SK-N-SH (cell line): ENCODE measurements at regions not wholly inside any gene's neighbourhood (a gene's known extent, or its start where the extent isn't known, plus 50 kb on each side); places are given as distances from the start of the nearest gene placed in this dataset.

Source experiments
- CTCF ChIA-PET: fragments of 300-600, 350-600 bp; formaldehyde crosslinking; extraction: SDS; loops from one replicate; lab custom pipeline; 2021; lab: Yijun Ruan, JAX
- POLR2A ChIA-PET: fragments of 350-600 bp; sonication (Branson Sonifier 250); formaldehyde crosslinking; extraction: SDS; loops from one replicate; lab custom pipeline; 2020; ENCODE audit warnings: antibody characterized with exemption, inconsistent platforms; lab: Yijun Ruan, JAX
- DNase-seq: peaks from one replicate; pipeline ENCODE4 v3.0.0; 2012
- H2AFZ ChIP-seq: fragments of 200-600 bp; sonication (generic); 2 replicates; pipeline ENCODE4 v1.8.1; 2016; ENCODE audit warnings: antibody characterized with exemption, mild to moderate bottlenecking, low read depth
- H3F3A ChIP-seq: fragments of 200-600 bp; sonication (generic); replicated peaks from 2 replicates; pipeline ENCODE3; 2016; ENCODE audit warnings: antibody characterized with exemption, mild to moderate bottlenecking; ENCODE audit not compliant: insufficient read depth
- H3K27ac ChIP-seq, 2 experiments: fragments of 200-500 bp in 1 of 2; fragments of 200-600 bp in 1 of 2; sonication (Bioruptor generic) in 1 of 2; sonication (generic), shearing (Covaris generic) in 1 of 2; 2 replicates each; pipeline versions ENCODE4 v1.5.1 to v1.6.1; 2014 to 2016; ENCODE audit warnings: low read depth in 2 of 2, inconsistent platforms in 1 of 2, low read length in 1 of 2, mild to moderate bottlenecking in 1 of 2, mixed read lengths in 1 of 2
- H3K27me3 ChIP-seq: fragments of 200-600 bp; sonication (generic), shearing (Covaris generic); 2 replicates; pipeline ENCODE4 v1.6.1; 2016; ENCODE audit warnings: mixed run types; ENCODE audit not compliant: insufficient read depth
- H3K36me3 ChIP-seq, 2 experiments: fragments of 200-500 bp in 1 of 2; fragments of 200-600 bp in 1 of 2; sonication (Bioruptor generic) in 1 of 2; sonication (generic) in 1 of 2; replicated peaks in 1 of 2; 2 replicates each; pipeline versions ENCODE3 to v1.5.1; 2014 to 2016; ENCODE audit warnings: low read length in 1 of 2, mild to moderate bottlenecking in 1 of 2; ENCODE audit not compliant: insufficient read depth in 2 of 2, control insufficient read depth in 1 of 2
- H3K4me1 ChIP-seq, 2 experiments: fragments of 200-500 bp in 1 of 2; fragments of 200-600 bp in 1 of 2; sonication (Bioruptor generic) in 1 of 2; sonication (generic), shearing (Covaris generic) in 1 of 2; 2 replicates each; pipeline versions ENCODE4 v1.5.1 to v1.6.1; 2014 to 2016; ENCODE audit warnings: low read depth in 1 of 2, low read length in 1 of 2, mixed run types in 1 of 2; ENCODE audit not compliant: insufficient read depth in 2 of 2, control insufficient read depth in 1 of 2
- H3K4me2 ChIP-seq: fragments of 200-600 bp; sonication (generic), shearing (Covaris generic); 2 replicates; pipeline ENCODE4 v1.6.1; 2017; ENCODE audit warnings: mixed run types
- H3K4me3 ChIP-seq, 2 experiments: fragments of 200-500 bp in 1 of 2; fragments of 200-600 bp in 1 of 2; sonication (Bioruptor generic) in 1 of 2; sonication (generic), shearing (Covaris generic) in 1 of 2; 2 replicates each; pipeline versions ENCODE4 v1.5.1 to v1.8.1; 2014 to 2016; ENCODE audit warnings: low read depth in 2 of 2, inconsistent platforms in 1 of 2, low read length in 1 of 2, mild to moderate bottlenecking in 1 of 2, mixed read lengths in 1 of 2, moderate library complexity in 1 of 2
- H3K79me2 ChIP-seq: fragments of 200-600 bp; sonication (generic); 2 replicates; pipeline ENCODE4 v1.8.1; 2017; ENCODE audit warnings: mild to moderate bottlenecking; ENCODE audit not compliant: insufficient read depth
- H3K9ac ChIP-seq: fragments of 200-600 bp; sonication (generic); 2 replicates; pipeline ENCODE4 v1.6.1; 2017; ENCODE audit warnings: mixed run types
- H3K9me2 ChIP-seq: fragments of 200-600 bp; sonication (generic); 2 replicates; pipeline ENCODE4 v1.6.1; 2017; ENCODE audit warnings: mixed run types
- H3K9me3 ChIP-seq: fragments of 200-600 bp; sonication (generic); 2 replicates; pipeline ENCODE4 v1.6.1; 2017; ENCODE audit warnings: mixed run types, mild to moderate bottlenecking, moderate library complexity
- H4K20me1 ChIP-seq: fragments of 200-600 bp; sonication (generic); 2 replicates; pipeline ENCODE4 v1.6.1; 2017; ENCODE audit warnings: mild to moderate bottlenecking, mixed run types; ENCODE audit not compliant: insufficient read depth
- CHD2 ChIP-seq: fragments of 150-350 bp; IDR thresholded peaks from 2 replicates; pipeline ENCODE4 v1.6.1; 2018; ENCODE audit warnings: low read length; ENCODE audit not compliant: partially characterized antibody
- EP300 ChIP-seq, 2 experiments: IDR thresholded peaks; 2 replicates each; pipeline versions ENCODE4 v1.4.0 to v1.6.1; 2012; ENCODE audit warnings: borderline replicate concordance in 1 of 2, low read depth in 1 of 2, low read length in 1 of 2
- FOXJ3 ChIP-seq: sonication (generic); formaldehyde crosslinking; IDR thresholded peaks from 2 replicates; pipeline ENCODE4 v1.5.1; 2020; ENCODE audit warnings: mild to moderate bottlenecking, missing genetic modification reagents
- FOXM1 ChIP-seq: IDR thresholded peaks from 2 replicates; pipeline ENCODE4 v1.4.0; 2012; ENCODE audit warnings: low read depth, mild to moderate bottlenecking
- JUND ChIP-seq: IDR thresholded peaks from 2 replicates; pipeline ENCODE4 v1.4.0; 2012
- NRF1 ChIP-seq: IDR thresholded peaks from 2 replicates; pipeline ENCODE4 v1.6.1; 2012; ENCODE audit warnings: low read depth, mild to moderate bottlenecking, low read length
- POLR2AphosphoS5 ChIP-seq: IDR thresholded peaks from 2 replicates; pipeline ENCODE4 v1.6.1; 2012; ENCODE audit warnings: low read depth, low read length
- RAD21 ChIP-seq: IDR thresholded peaks from 2 replicates; pipeline ENCODE4 v1.6.1; 2012; ENCODE audit warnings: mild to moderate bottlenecking, low read length
- RXRA ChIP-seq: IDR thresholded peaks from 2 replicates; pipeline ENCODE4 v1.4.0; 2012; ENCODE audit warnings: low read depth, mild to moderate bottlenecking, borderline replicate concordance
- SMC3 ChIP-seq: IDR thresholded peaks from 2 replicates; pipeline ENCODE4 v1.6.1; 2012; ENCODE audit warnings: low read depth, low read length, improper control_type of control experiment
- TAF1 ChIP-seq: IDR thresholded peaks from 2 replicates; pipeline ENCODE4 v1.6.1; 2012; ENCODE audit warnings: low read depth, mild to moderate bottlenecking, low read length, moderate library complexity, borderline replicate concordance
- TEAD4 ChIP-seq: IDR thresholded peaks from 2 replicates; pipeline ENCODE4 v1.4.0; 2012; ENCODE audit warnings: mild to moderate bottlenecking, borderline replicate concordance; ENCODE audit not compliant: insufficient read depth
- YY1 ChIP-seq: IDR thresholded peaks from 2 replicates; pipeline ENCODE4 v1.4.0; 2012; ENCODE audit warnings: low read depth, mild to moderate bottlenecking
- WGBS: methylation state at CpG from one replicate; pipeline ENCODE4 v1.1.6; 2017; ENCODE audit warnings: low lambda C conversion rate; 5-methylcytosine and 5-hydroxymethylcytosine counted together
- TF ChIP-seq, protein P1 (sequence below): IDR thresholded peaks from 2 replicates; pipeline ENCODE4 v1.6.1; 2012; ENCODE audit warnings: mild to moderate bottlenecking, low read depth, low read length, moderate library complexity
- TF ChIP-seq, protein P2 (sequence below): IDR thresholded peaks from 2 replicates; pipeline ENCODE4 v1.4.0; 2012; ENCODE audit warnings: low read depth
- TF ChIP-seq, protein P3 (sequence below): fragments of 150-350 bp; IDR thresholded peaks from 2 replicates; pipeline ENCODE4 v1.6.1; 2016; ENCODE audit warnings: mild to moderate bottlenecking, low read depth, low read length

DNA sequence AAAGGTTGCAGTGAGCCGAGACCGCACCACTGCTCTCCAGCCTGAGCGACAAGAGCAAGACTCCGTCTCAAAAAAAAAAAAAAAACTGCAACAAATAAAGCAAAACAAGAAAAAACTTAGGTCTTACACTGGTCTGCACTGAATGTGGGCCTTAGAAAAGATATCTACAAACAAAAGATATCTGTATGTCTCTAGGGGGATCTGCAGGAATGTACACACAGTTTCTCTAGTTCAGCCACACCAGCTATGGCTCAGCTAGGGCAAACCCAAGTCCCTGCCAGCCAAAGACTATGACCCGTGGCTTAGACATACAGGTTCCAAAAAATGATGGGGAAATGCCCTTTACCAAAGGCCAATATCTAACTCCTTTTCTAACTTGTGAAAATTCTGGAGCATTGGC lies 202.4 kb upstream of the KAZN start:
- CTCF ChIA-PET, result interaction anchor here (2.4 kb wide), 1 partner anchor 651 kb away, joined by 12 read pairs; no protein-coding TSS in a partner anchor
- Histone ChIP-seq H3K4me2 (no peak overlapping the region), H3K27ac (no peak overlapping the region), H3F3A (no peaks in the 10 kb centered on the region)
- POLR2A ChIA-PET, result no interaction called here
- no peak for TF ChIP-seq RXRA
- no peak for TF ChIP-seq TEAD4
- TF ChIP-seq, all 33 proteins: peak for 0
- H3K36me3 ChIP-seq, result no peaks in the 10 kb centered on the region
- DNase-seq, result no peak
- no peaks in the 10 kb centered on the region for H3K27me3 ChIP-seq
- no peaks in the 10 kb centered on the region for H4K20me1 ChIP-seq
- no peak overlapping the region for H3K4me3 ChIP-seq
- H3K9me3 ChIP-seq, result no peaks in the 10 kb centered on the region
- 48% methylated on average over 5 of the region's 5 CpGs for WGBS
- no peak overlapping the region for H2AFZ ChIP-seq
- no peaks in the 10 kb centered on the region for H3K9me2 ChIP-seq
- no peaks in the 10 kb centered on the region for H3K4me1 ChIP-seq
- no peak overlapping the region for H3K9ac ChIP-seq
- no peaks in the 10 kb centered on the region for H3K79me2 ChIP-seq

DNA sequence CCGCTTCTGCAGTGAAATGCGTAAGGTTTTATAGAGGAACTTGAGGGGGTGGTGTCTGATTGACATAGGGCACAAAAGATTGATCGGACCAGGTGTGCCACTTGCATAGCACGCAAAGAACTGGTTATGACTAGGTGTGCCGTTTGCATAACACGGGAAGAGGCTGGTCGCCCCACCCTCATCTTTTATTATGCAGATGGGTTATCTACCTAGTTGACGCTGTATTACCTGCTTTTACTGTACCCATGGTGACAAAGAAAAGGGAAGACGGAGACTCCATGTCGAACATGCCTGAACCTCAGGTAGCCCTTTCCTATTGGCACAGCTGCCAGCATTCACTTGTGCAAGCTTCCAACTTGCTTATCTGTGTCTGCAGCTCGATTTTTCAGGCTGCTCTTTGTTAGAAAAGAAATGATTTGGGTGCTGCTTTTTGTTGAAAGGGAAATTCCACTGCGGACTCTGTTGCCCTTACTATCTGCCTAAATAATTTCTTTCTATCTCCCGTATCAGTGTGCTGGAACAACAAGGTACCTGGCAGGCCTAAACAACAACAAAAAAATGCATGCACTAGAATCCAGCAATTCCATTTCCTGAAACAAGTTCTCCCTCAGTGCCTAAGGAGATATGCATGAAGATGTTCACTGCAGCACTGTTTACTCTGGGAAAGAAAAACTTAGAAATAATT lies 194.4 kb upstream of the KAZN start:
- ChIA-PET POLR2A (no interaction called here), CTCF (no interaction called here)
- WGBS, result 26% methylated on average over 13 of the region's 13 CpGs

DNA sequence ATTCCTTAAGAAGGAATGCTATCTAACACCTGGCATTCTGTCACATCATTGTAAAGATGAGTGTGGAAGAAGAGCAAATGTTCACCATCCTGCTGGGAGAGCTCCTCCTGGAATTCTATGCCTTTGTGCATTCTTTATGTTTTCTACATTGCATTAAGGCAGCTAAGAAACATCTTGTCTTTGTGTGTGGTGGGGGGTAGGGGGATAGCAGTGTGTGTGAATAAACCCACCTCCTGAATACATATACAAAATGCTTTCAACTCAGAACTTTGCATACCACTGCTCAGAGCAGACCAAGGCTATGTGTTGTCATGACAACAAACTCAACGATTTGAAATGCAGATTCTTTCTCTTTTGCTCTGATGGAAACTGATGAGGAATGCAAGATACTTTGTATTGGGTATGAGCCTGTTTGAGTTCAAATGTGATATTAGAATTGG lies 193.6 kb upstream of the KAZN start:
- no peaks in the 10 kb centered on the region for H3K4me1 ChIP-seq
- CTCF ChIA-PET, result no interaction called here
- H3K27ac ChIP-seq, result no peak overlapping the region
- no peaks in the 10 kb centered on the region for H3K79me2 ChIP-seq
- H3K36me3 ChIP-seq, result no peaks in the 10 kb centered on the region
- no peak for TF ChIP-seq TAF1
- TF ChIP-seq JUND, result no peak
- TF ChIP-seq, protein P1, sequence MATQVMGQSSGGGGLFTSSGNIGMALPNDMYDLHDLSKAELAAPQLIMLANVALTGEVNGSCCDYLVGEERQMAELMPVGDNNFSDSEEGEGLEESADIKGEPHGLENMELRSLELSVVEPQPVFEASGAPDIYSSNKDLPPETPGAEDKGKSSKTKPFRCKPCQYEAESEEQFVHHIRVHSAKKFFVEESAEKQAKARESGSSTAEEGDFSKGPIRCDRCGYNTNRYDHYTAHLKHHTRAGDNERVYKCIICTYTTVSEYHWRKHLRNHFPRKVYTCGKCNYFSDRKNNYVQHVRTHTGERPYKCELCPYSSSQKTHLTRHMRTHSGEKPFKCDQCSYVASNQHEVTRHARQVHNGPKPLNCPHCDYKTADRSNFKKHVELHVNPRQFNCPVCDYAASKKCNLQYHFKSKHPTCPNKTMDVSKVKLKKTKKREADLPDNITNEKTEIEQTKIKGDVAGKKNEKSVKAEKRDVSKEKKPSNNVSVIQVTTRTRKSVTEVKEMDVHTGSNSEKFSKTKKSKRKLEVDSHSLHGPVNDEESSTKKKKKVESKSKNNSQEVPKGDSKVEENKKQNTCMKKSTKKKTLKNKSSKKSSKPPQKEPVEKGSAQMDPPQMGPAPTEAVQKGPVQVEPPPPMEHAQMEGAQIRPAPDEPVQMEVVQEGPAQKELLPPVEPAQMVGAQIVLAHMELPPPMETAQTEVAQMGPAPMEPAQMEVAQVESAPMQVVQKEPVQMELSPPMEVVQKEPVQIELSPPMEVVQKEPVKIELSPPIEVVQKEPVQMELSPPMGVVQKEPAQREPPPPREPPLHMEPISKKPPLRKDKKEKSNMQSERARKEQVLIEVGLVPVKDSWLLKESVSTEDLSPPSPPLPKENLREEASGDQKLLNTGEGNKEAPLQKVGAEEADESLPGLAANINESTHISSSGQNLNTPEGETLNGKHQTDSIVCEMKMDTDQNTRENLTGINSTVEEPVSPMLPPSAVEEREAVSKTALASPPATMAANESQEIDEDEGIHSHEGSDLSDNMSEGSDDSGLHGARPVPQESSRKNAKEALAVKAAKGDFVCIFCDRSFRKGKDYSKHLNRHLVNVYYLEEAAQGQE, result no peak
- TF ChIP-seq, all 33 proteins: peak for 0
- no peak overlapping the region for H2AFZ ChIP-seq
- H4K20me1 ChIP-seq, result no peaks in the 10 kb centered on the region
- 0% methylated on average over 1 of the region's 1 CpG for WGBS
- H3K9me2 ChIP-seq, result no peaks in the 10 kb centered on the region
- H3K4me2 ChIP-seq, result no peak overlapping the region
- no peaks in the 10 kb centered on the region for H3K27me3 ChIP-seq
- no peak overlapping the region for H3K4me3 ChIP-seq
- DNase-seq, result no peak
- no peaks in the 10 kb centered on the region for H3F3A ChIP-seq
- H3K9me3 ChIP-seq, result no peaks in the 10 kb centered on the region
- no peak overlapping the region for H3K9ac ChIP-seq
- POLR2A ChIA-PET, result no interaction called here

More for the DNA sequence above, 194.4 kb upstream of the KAZN start:
- no peaks in the 10 kb centered on the region for H3K4me1 ChIP-seq
- no peaks in the 10 kb centered on the region for H3K27me3 ChIP-seq
- TF ChIP-seq SMC3 (no peak), CHD2 (no peak), NRF1 (no peak), POLR2AphosphoS5 (no peak), TAF1 (no peak), FOXM1 (no peak), RXRA (no peak), FOXJ3 (CRISPR knock-in tag) (no peak), RAD21 (no peak), YY1 (no peak), EP300 (IDR thresholded peaks at IDR 0.05; ENCODE audit: borderline replicate concordance in 1 of 2, low read depth in 1 of 2, low read length in 1 of 2) (no peak)
- TF ChIP-seq, protein P2, sequence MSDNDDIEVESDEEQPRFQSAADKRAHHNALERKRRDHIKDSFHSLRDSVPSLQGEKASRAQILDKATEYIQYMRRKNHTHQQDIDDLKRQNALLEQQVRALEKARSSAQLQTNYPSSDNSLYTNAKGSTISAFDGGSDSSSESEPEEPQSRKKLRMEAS, result no peak
- TF ChIP-seq, protein P3, sequence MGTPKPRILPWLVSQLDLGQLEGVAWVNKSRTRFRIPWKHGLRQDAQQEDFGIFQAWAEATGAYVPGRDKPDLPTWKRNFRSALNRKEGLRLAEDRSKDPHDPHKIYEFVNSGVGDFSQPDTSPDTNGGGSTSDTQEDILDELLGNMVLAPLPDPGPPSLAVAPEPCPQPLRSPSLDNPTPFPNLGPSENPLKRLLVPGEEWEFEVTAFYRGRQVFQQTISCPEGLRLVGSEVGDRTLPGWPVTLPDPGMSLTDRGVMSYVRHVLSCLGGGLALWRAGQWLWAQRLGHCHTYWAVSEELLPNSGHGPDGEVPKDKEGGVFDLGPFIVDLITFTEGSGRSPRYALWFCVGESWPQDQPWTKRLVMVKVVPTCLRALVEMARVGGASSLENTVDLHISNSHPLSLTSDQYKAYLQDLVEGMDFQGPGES, result no peak
- no peak overlapping the region for H2AFZ ChIP-seq
- no peaks in the 10 kb centered on the region for H3K9me3 ChIP-seq
- H3K27ac ChIP-seq, result no peak overlapping the region
- no peaks in the 10 kb centered on the region for H3F3A ChIP-seq
- no peak for DNase-seq
- no peaks in the 10 kb centered on the region for H4K20me1 ChIP-seq
- no peaks in the 10 kb centered on the region for H3K9me2 ChIP-seq
- H3K9ac ChIP-seq, result no peak overlapping the region
- H3K4me3 ChIP-seq, result no peak overlapping the region
- H3K36me3 ChIP-seq, result no peaks in the 10 kb centered on the region
- H3K4me2 ChIP-seq, result no peak overlapping the region
- no peaks in the 10 kb centered on the region for H3K79me2 ChIP-seq
